Fibroblast of lung (primary cell): ENCODE measurements at regions not wholly inside any gene's neighbourhood (a gene's known extent, or its start where the extent isn't known, plus 50 kb on each side); places are given as distances from the start of the nearest gene placed in this dataset.

ENCODE experiments used
- DNase-seq, 2 donors: peaks; one replicate each; pipeline versions ENCODE4 v3.0.0 to v3.0.0-alpha.2; 2010; ENCODE audit warnings: low read depth in 2 of 2
- H2AFZ ChIP-seq: 2 replicates; pipeline ENCODE4 v1.5.1; 2012; ENCODE audit warnings: low read length, control low read depth, inconsistent platforms
- H3K27ac ChIP-seq: 2 replicates; pipeline ENCODE4 v1.5.1; 2011; ENCODE audit warnings: low read length, control low read depth; ENCODE audit not compliant: insufficient read depth
- H3K27me3 ChIP-seq: 2 replicates; pipeline ENCODE4 v1.5.1; 2011; ENCODE audit warnings: mild to moderate bottlenecking, low read length; ENCODE audit not compliant: control insufficient read depth, insufficient read depth
- H3K36me3 ChIP-seq: 2 replicates; pipeline ENCODE4 v1.5.1; 2011; ENCODE audit warnings: low read length; ENCODE audit not compliant: control insufficient read depth, insufficient read depth
- H3K4me1 ChIP-seq: 2 replicates; pipeline ENCODE4 v1.5.1; 2011; ENCODE audit warnings: low read length; ENCODE audit not compliant: control insufficient read depth, insufficient read depth; ENCODE audit errors: extremely low read depth
- H3K4me2 ChIP-seq: 2 replicates; pipeline ENCODE4 v1.5.1; 2011; ENCODE audit warnings: low read length, control low read depth; ENCODE audit not compliant: insufficient read depth; ENCODE audit errors: extremely low read depth
- H3K4me3 ChIP-seq, 4 experiments: fragments of 200-600 bp in 1 of 4; sonication (generic) in 1 of 4; replicated peaks in 1 of 4; 2 replicates each; pipeline ENCODE4 v1.5.1; 2011 to 2016; ENCODE audit warnings: low read length in 4 of 4, low read depth in 3 of 4, mild to moderate bottlenecking in 3 of 4, control low read depth in 2 of 4, inconsistent platforms in 1 of 4, mixed read lengths in 1 of 4; ENCODE audit not compliant: insufficient read depth in 1 of 4; ENCODE audit errors: control extremely low read depth in 1 of 4
- H3K79me2 ChIP-seq: 2 replicates; pipeline ENCODE4 v1.5.1; 2012; ENCODE audit warnings: mild to moderate bottlenecking, low read length, inconsistent platforms; ENCODE audit not compliant: control insufficient read depth, insufficient read depth
- H3K9ac ChIP-seq: 2 replicates; pipeline ENCODE4 v1.5.1; 2011; ENCODE audit warnings: mild to moderate bottlenecking, low read length, control low read depth; ENCODE audit not compliant: insufficient read depth
- H3K9me3 ChIP-seq: 2 replicates; pipeline ENCODE4 v1.5.1; 2012; ENCODE audit warnings: low read depth, low read length; ENCODE audit not compliant: control insufficient read depth, insufficient read depth
- H4K20me1 ChIP-seq: 2 replicates; pipeline ENCODE4 v1.5.1; 2011; ENCODE audit warnings: low read length; ENCODE audit not compliant: control insufficient read depth, insufficient read depth; ENCODE audit errors: extremely low read depth
- CTCF ChIP-seq, 2 donors: IDR thresholded peaks in 1 of 2; conservative IDR thresholded peaks in 1 of 2; 1 replicate in 1 of 2; 2 replicates in 1 of 2; pipeline ENCODE4 v1.5.1; 2011 to 2012; ENCODE audit warnings: low read length in 2 of 2, control low read depth in 1 of 2, inconsistent platforms in 1 of 2, low read depth in 1 of 2, mild to moderate bottlenecking in 1 of 2
- EZH2 ChIP-seq: IDR thresholded peaks from 2 replicates; pipeline ENCODE4 v1.5.1; 2012; ENCODE audit warnings: low read length, control low read depth, mild to moderate bottlenecking; ENCODE audit errors: missing control alignments

GRCh38 chr1:78388275-78388674, 102.5 kb upstream of the PTGFR start:
- Histone ChIP-seq H3K4me3 (no peak overlapping the region), H2AFZ (no peak overlapping the region), H3K36me3 (no peaks in the 10 kb centered on the region), H3K4me2 (no peak overlapping the region), H3K79me2 (no peaks in the 10 kb centered on the region), H3K9me3 (no peaks in the 10 kb centered on the region), H3K4me1 (no peaks in the 10 kb centered on the region), H3K27me3 (no peaks in the 10 kb centered on the region), H3K9ac (no peak overlapping the region), H4K20me1 (no peaks in the 10 kb centered on the region), H3K27ac (no peak overlapping the region)
- no peak for TF ChIP-seq EZH2
- no peak for TF ChIP-seq CTCF (conservative IDR thresholded peaks at IDR 0.05 in 1 of 2, IDR thresholded peaks at IDR 0.05 in 1 of 2; ENCODE audit: low read depth in 1 of 2, low read length in 2 of 2)
- peak in 1 of 2 donors; percentile 46 for DNase-seq

GRCh38 chr1:78401148-78401547, 89.6 kb upstream of the PTGFR start:
- Histone ChIP-seq H3K9me3 (no peaks in the 10 kb centered on the region), H3K9ac (no peak overlapping the region), H3K4me2 (no peak overlapping the region), H3K4me3 (no peak overlapping the region), H3K27me3 (no peaks in the 10 kb centered on the region), H4K20me1 (no peaks in the 10 kb centered on the region), H3K36me3 (no peaks in the 10 kb centered on the region), H3K27ac (no peak overlapping the region), H3K79me2 (no peaks in the 10 kb centered on the region), H2AFZ (no peak overlapping the region), H3K4me1 (no peaks in the 10 kb centered on the region)
- TF ChIP-seq CTCF (conservative IDR thresholded peaks at IDR 0.05 in 1 of 2, IDR thresholded peaks at IDR 0.05 in 1 of 2; ENCODE audit: low read depth in 1 of 2, low read length in 2 of 2): no peak
- no peak for TF ChIP-seq EZH2
- DNase-seq: no peak

- Histone ChIP-seq H4K20me1 (no peaks in the 10 kb centered on the region), H3K4me2 (no peak overlapping the region), H3K36me3 (no peaks in the 10 kb centered on the region), H3K27ac (no peak overlapping the region), H2AFZ (no peak overlapping the region), H3K9ac (no peak overlapping the region), H3K4me1 (no peaks in the 10 kb centered on the region), H3K27me3 (no peaks in the 10 kb centered on the region), H3K9me3 (no peaks in the 10 kb centered on the region), H3K4me3 (no peak overlapping the region), H3K79me2 (no peaks in the 10 kb centered on the region)
- TF ChIP-seq CTCF (conservative IDR thresholded peaks at IDR 0.05 in 1 of 2, IDR thresholded peaks at IDR 0.05 in 1 of 2; ENCODE audit: low read depth in 1 of 2, low read length in 2 of 2) (no peak), EZH2 (no peak)
- DNase-seq: no peak
Measured at GRCh38 chr1:78408192-78408591, 82.6 kb upstream of the PTGFR start.
